ENCODE measurements at regions not wholly inside any gene's neighbourhood (a gene's known extent, or its start where the extent isn't known, plus 50 kb on each side); places are given as distances from the start of the nearest gene placed in this dataset.

DNA sequence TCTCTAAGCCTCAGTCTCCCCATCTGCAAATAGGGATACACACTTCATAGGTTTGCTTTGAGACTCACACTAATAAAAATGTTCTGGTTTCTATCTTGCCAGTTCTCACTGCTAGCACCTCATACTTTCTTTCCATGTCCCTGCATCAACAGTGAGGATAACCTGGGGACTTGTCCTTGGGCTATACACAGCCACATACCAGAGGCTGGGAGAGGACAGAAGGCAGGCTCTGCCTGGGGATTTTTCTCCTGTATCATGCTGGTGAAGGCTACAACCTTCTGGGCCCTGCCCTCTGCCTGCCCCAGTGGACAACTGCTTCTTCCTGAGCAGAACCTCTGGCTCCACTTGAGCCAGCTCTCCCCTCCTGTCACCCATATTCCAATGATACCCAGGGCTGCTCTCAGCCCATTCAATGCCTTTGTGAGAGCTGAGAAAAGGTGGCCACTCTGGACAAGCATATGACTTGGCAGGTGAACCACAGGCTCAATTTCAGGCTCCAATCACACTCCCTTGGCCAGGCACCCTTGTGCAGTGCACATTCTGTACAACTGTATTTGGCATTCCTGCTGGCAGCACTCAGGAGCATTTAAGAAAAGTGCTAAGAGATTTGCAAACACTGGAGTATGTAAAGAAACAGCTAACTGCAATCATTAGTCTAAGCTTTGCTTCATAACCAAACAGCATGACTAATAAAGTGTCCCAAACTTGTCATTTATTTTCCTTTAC lies 135.8 kb upstream of the VRK1 start:
- H3K4me1 ChIP-seq (ENCODE audit: control insufficient read depth, low read length) = peaks cover 3% of the 10 kb centered on the region; the same call in 1 of the 2 replicates
- TF ChIP-seq, protein P1, sequence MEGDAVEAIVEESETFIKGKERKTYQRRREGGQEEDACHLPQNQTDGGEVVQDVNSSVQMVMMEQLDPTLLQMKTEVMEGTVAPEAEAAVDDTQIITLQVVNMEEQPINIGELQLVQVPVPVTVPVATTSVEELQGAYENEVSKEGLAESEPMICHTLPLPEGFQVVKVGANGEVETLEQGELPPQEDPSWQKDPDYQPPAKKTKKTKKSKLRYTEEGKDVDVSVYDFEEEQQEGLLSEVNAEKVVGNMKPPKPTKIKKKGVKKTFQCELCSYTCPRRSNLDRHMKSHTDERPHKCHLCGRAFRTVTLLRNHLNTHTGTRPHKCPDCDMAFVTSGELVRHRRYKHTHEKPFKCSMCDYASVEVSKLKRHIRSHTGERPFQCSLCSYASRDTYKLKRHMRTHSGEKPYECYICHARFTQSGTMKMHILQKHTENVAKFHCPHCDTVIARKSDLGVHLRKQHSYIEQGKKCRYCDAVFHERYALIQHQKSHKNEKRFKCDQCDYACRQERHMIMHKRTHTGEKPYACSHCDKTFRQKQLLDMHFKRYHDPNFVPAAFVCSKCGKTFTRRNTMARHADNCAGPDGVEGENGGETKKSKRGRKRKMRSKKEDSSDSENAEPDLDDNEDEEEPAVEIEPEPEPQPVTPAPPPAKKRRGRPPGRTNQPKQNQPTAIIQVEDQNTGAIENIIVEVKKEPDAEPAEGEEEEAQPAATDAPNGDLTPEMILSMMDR (IDR thresholded peaks at IDR 0.05; ENCODE audit: low read depth, low read length, poor library complexity, severe bottlenecking) = no peak
- H3K4me3 ChIP-seq (ENCODE audit: low read length) = no peak overlapping the region
- no peaks in the 10 kb centered on the region for H3K79me2 ChIP-seq (ENCODE audit: control insufficient read depth, low read length)
- H3K36me3 ChIP-seq (ENCODE audit: control insufficient read depth, low read length) = no peaks in the 10 kb centered on the region
- H4K20me1 ChIP-seq (ENCODE audit: control insufficient read depth, insufficient read depth, low read depth, low read length) = no peaks in the 10 kb centered on the region
- no peaks in the 10 kb centered on the region for H3K9me3 ChIP-seq (ENCODE audit: control insufficient read depth, insufficient read depth, low read length)
- no peaks in the 10 kb centered on the region for H3F3A ChIP-seq (ENCODE audit: control insufficient read depth, insufficient read depth)
- H3K9me2 ChIP-seq (replicated peaks; ENCODE audit: control insufficient read depth, low read length) = no peaks in the 10 kb centered on the region
- peaks cover 35% of the 10 kb centered on the region for H3K27me3 ChIP-seq (ENCODE audit: control insufficient read depth, low read length)
- no peak overlapping the region for H3K27ac ChIP-seq (ENCODE audit: low read depth, low read length)
- no peak overlapping the region for H3K4me2 ChIP-seq (ENCODE audit: low read length)

- Histone ChIP-seq H3K4me2 (ENCODE audit: low read length) (no peak overlapping the region), H3K4me3 (ENCODE audit: low read length) (no peak overlapping the region), H4K20me1 (ENCODE audit: control insufficient read depth, insufficient read depth, low read depth, low read length) (no peaks in the 10 kb centered on the region), H3K36me3 (ENCODE audit: control insufficient read depth, low read length) (no peaks in the 10 kb centered on the region), H3F3A (ENCODE audit: control insufficient read depth, insufficient read depth) (no peaks in the 10 kb centered on the region), H3K79me2 (ENCODE audit: control insufficient read depth, low read length) (no peaks in the 10 kb centered on the region), H3K27ac (ENCODE audit: low read depth, low read length) (no peak overlapping the region), H3K4me1 (ENCODE audit: control insufficient read depth, low read length) (peaks cover 3% of the 10 kb centered on the region; the same call in 1 of the 2 replicates), H3K9me3 (ENCODE audit: control insufficient read depth, insufficient read depth, low read length) (no peaks in the 10 kb centered on the region), H3K9me2 (replicated peaks; ENCODE audit: control insufficient read depth, low read length) (no peaks in the 10 kb centered on the region), H3K27me3 (ENCODE audit: control insufficient read depth, low read length) (peaks cover 25% of the 10 kb centered on the region)
- TF ChIP-seq EZH2phosphoT487 (IDR thresholded peaks at IDR 0.05; ENCODE audit: borderline replicate concordance, low read length) = no peak
- TF ChIP-seq, protein P1 (IDR thresholded peaks at IDR 0.05; ENCODE audit: low read depth, low read length, poor library complexity, severe bottlenecking) = no peak
Observed at GRCh38 chr14:96662116-96662970, 134.8 kb upstream of the VRK1 start.

DNA sequence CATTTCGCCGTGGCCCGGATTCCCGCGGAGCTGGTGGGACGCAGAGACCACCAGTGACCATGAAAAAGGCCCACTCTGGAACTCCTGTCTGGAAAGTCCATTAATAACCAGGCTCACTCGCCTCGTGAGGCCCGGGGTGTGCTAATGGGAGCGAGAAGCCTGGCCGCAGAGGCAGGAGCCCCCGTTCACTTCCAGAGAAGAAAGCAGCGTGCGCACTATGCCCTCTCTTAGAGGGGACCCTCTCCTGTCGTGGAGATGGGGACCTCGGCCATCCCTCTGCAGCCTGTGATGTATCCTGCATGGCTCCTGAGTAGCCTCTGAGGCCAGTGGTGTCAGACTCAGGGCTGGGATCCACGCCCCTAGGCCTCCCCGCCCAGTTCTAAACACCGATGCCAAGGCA lies 134.1 kb upstream of the VRK1 start:
- H3K36me3 ChIP-seq (ENCODE audit: control insufficient read depth, low read length) = no peaks in the 10 kb centered on the region
- no peak overlapping the region for H3K27ac ChIP-seq (ENCODE audit: low read depth, low read length)
- H3K4me1 ChIP-seq (ENCODE audit: control insufficient read depth, low read length) = peaks cover 3% of the 10 kb centered on the region; the same call in 1 of the 2 replicates
- H3F3A ChIP-seq (ENCODE audit: control insufficient read depth, insufficient read depth) = no peaks in the 10 kb centered on the region
- H3K27me3 ChIP-seq (ENCODE audit: control insufficient read depth, low read length) = peaks cover 22% of the 10 kb centered on the region
- H3K4me3 ChIP-seq (ENCODE audit: low read length) = no peak overlapping the region
- no peaks in the 10 kb centered on the region for H3K9me3 ChIP-seq (ENCODE audit: control insufficient read depth, insufficient read depth, low read length)
- no peak overlapping the region for H3K4me2 ChIP-seq (ENCODE audit: low read length)
- H3K79me2 ChIP-seq (ENCODE audit: control insufficient read depth, low read length) = no peaks in the 10 kb centered on the region
- H3K9me2 ChIP-seq (replicated peaks; ENCODE audit: control insufficient read depth, low read length) = no peaks in the 10 kb centered on the region
- no peaks in the 10 kb centered on the region for H4K20me1 ChIP-seq (ENCODE audit: control insufficient read depth, insufficient read depth, low read depth, low read length)
- TF ChIP-seq EZH2phosphoT487 (IDR thresholded peaks at IDR 0.05; ENCODE audit: borderline replicate concordance, low read length) = no peak
- TF ChIP-seq, protein P1 (IDR thresholded peaks at IDR 0.05; ENCODE audit: low read depth, low read length, poor library complexity, severe bottlenecking) = no peak
